IMR-90 (cell line): ENCODE measurements at regions not wholly inside any gene's neighbourhood (a gene's known extent, or its start where the extent isn't known, plus 50 kb on each side); places are given as distances from the start of the nearest gene placed in this dataset.
A peak's percentile ranks its signal among the peaks of the same experiment; 100 is the strongest.

Experiments
- ATAC-seq: fragments of 200-7000 bp; cut with Tn5 transposase; 2 replicates; pipeline ENCODE4 v1.9.1; 2020; ENCODE audit warnings: low read depth, mild to moderate bottlenecking, moderate library complexity
- BruUV-seq: library from RNA; stranded (reverse); fragments of 400-500 nt; replicated peaks from 2 replicates; lab custom pipeline; 2021; lab: Mats Ljungman, UMichigan
- CTCF ChIA-PET: fragments of 300-600 bp; formaldehyde crosslinking; extraction: SDS; loops from one replicate; lab custom pipeline; 2021; ENCODE audit warnings: antibody characterized with exemption; lab: Yijun Ruan, JAX
- POLR2A ChIA-PET: fragments of 300-600 bp; sonication (Branson Sonifier 250); formaldehyde crosslinking; loops from one replicate; lab custom pipeline; 2022; ENCODE audit warnings: antibody characterized with exemption; ENCODE audit not compliant: unreplicated experiment; lab: Charles Lee
- DNase-seq: peaks from one replicate; pipeline ENCODE4 v3.0.0; 2013
- H2AFZ ChIP-seq: replicated peaks from 2 replicates; pipeline ENCODE3; 2013; ENCODE audit warnings: low read length, mild to moderate bottlenecking; ENCODE audit not compliant: poor library complexity
- H2AK5ac ChIP-seq: 2 replicates; pipeline ENCODE4 v1.6.1; 2013; ENCODE audit warnings: low read depth, low read length, inconsistent platforms
- H2AK9ac ChIP-seq: replicated peaks from 2 replicates; pipeline ENCODE3; 2013; ENCODE audit warnings: mild to moderate bottlenecking, low read depth, low read length, moderate library complexity; ENCODE audit not compliant: poor library complexity
- H2BK120ac ChIP-seq: 2 replicates; pipeline ENCODE4 v1.6.1; 2013; ENCODE audit warnings: low read depth, low read length, inconsistent platforms
- H2BK15ac ChIP-seq: 3 replicates; pipeline ENCODE4 v1.6.1; 2013; ENCODE audit warnings: low read depth, low read length, inconsistent platforms
- H2BK20ac ChIP-seq: 2 replicates; pipeline ENCODE4 v1.6.1; 2013; ENCODE audit warnings: low read depth, mild to moderate bottlenecking, inconsistent platforms, low read length, moderate library complexity
- H2BK5ac ChIP-seq: 2 replicates; pipeline ENCODE4 v1.6.1; 2013; ENCODE audit warnings: mild to moderate bottlenecking, low read depth, low read length, inconsistent platforms; ENCODE audit not compliant: poor library complexity, severe bottlenecking
- H3K14ac ChIP-seq: replicated peaks from 2 replicates; pipeline ENCODE4 v1.6.1; 2013; ENCODE audit warnings: low read depth, low read length, inconsistent platforms
- H3K18ac ChIP-seq: 2 replicates; pipeline ENCODE4 v1.6.1; 2013; ENCODE audit warnings: low read depth, low read length, control low read depth
- H3K23ac ChIP-seq: 2 replicates; pipeline ENCODE4 v1.6.1; 2013; ENCODE audit warnings: low read depth, low read length, inconsistent platforms
- H3K27ac ChIP-seq: 2 replicates; pipeline ENCODE4 v1.5.1; 2013; ENCODE audit warnings: mild to moderate bottlenecking, control low read depth, low read length; ENCODE audit not compliant: insufficient read depth
- H3K27me3 ChIP-seq: 2 replicates; pipeline ENCODE4 v1.6.1; 2013; ENCODE audit warnings: low read length; ENCODE audit not compliant: control insufficient read depth, insufficient read depth
- H3K36me3 ChIP-seq: 2 replicates; pipeline ENCODE4 v1.6.1; 2013; ENCODE audit warnings: low read length, mixed read lengths; ENCODE audit not compliant: control insufficient read depth, insufficient read depth
- H3K4ac ChIP-seq: 2 replicates; pipeline ENCODE4 v1.6.1; 2013; ENCODE audit warnings: low read depth, low read length, inconsistent platforms
- H3K4me1 ChIP-seq: 2 replicates; pipeline ENCODE4 v1.6.1; 2013; ENCODE audit warnings: low read length, mixed read lengths; ENCODE audit not compliant: control insufficient read depth, insufficient read depth
- H3K4me2 ChIP-seq: 2 replicates; pipeline ENCODE4 v1.6.1; 2013; ENCODE audit warnings: low read depth, mild to moderate bottlenecking, control low read depth, low read length, moderate library complexity
- H3K4me3 ChIP-seq: 2 replicates; pipeline ENCODE4 v1.5.1; 2013; ENCODE audit warnings: low read depth, mild to moderate bottlenecking, control low read depth, low read length, moderate library complexity; ENCODE audit not compliant: insufficient read depth
- H3K56ac ChIP-seq: 2 replicates; pipeline ENCODE4 v1.6.1; 2013; ENCODE audit warnings: low read length, inconsistent platforms; ENCODE audit not compliant: insufficient read depth; ENCODE audit errors: extremely low read depth
- H3K79me1 ChIP-seq, 2 experiments: 2 replicates each; pipeline ENCODE4 v1.6.1; 2013; ENCODE audit warnings: low read length in 2 of 2, inconsistent platforms in 1 of 2, low read depth in 1 of 2
- H3K9ac ChIP-seq: 2 replicates; pipeline ENCODE4 v1.6.1; 2013; ENCODE audit warnings: low read depth, low read length, control low read depth
- H3K9me1 ChIP-seq: 2 replicates; pipeline ENCODE4 v1.6.1; 2013; ENCODE audit warnings: low read length, inconsistent platforms; ENCODE audit not compliant: insufficient read depth
- H3K9me3 ChIP-seq: 2 replicates; pipeline ENCODE4 v1.6.1; 2013; ENCODE audit warnings: low read length; ENCODE audit not compliant: control insufficient read depth, insufficient read depth
- H4K20me1 ChIP-seq: 2 replicates; pipeline ENCODE4 v1.6.1; 2013; ENCODE audit warnings: low read length, inconsistent platforms; ENCODE audit not compliant: insufficient read depth
- H4K5ac ChIP-seq: 2 replicates; pipeline ENCODE4 v1.6.1; 2013; ENCODE audit warnings: mild to moderate bottlenecking, low read depth, low read length, control low read depth
- H4K8ac ChIP-seq, 2 experiments: 2 replicates each; pipeline ENCODE4 v1.6.1; 2013; ENCODE audit warnings: low read depth in 2 of 2, low read length in 2 of 2, control low read depth in 1 of 2, inconsistent platforms in 1 of 2
- H4K91ac ChIP-seq: 2 replicates; pipeline ENCODE4 v1.6.1; 2013; ENCODE audit warnings: low read depth, low read length, inconsistent platforms; ENCODE audit not compliant: insufficient read depth
- CEBPB ChIP-seq: IDR thresholded peaks from 2 replicates; pipeline ENCODE4 v1.6.1; 2012; ENCODE audit warnings: low read depth, low read length, improper control_type of control experiment
- ELK1 ChIP-seq: fragments of 150-350 bp; IDR thresholded peaks from 2 replicates; pipeline ENCODE4 v1.6.1; 2016; ENCODE audit warnings: low read depth, mild to moderate bottlenecking, low read length, moderate library complexity, borderline replicate concordance
- WGBS, 2 experiments: methylation state at CpG; one replicate each; pipeline versions ENCODE4 v1.1.5 to v1.1.7; 2013; ENCODE audit warnings: missing lambda C conversion rate in 2 of 2; ENCODE audit not compliant: insufficient read length in 1 of 2; ENCODE audit errors: extremely low coverage in 2 of 2; 5-methylcytosine and 5-hydroxymethylcytosine counted together
- dilution Hi-C: fragments of 300-500 bp; cut with HindIII; formaldehyde crosslinking; loops from one replicate; pipeline ENCODE4 v1.14.3; 2018; ENCODE audit warnings: low sequenced_read_pairs; ENCODE audit not compliant: unreplicated experiment
- in situ Hi-C: fragments of 300-500 bp; cut with MboI; formaldehyde crosslinking; loops from 3 replicates; pipeline ENCODE4 v1.14.3; 2019; ENCODE audit warnings: low sequenced_read_pairs, inconsistent platforms, mixed read lengths
- intact Hi-C: fragments of 100-400 bp; cut with micrococcal nuclease; formaldehyde crosslinking; loops from 2 replicates; pipeline ENCODE4 v1.10.0; 2022

GRCh38 chr11:130612291-130612851, 163.9 kb downstream of the ADAMTS15 start:
- peak overlapping the region; percentile 44; the same call in 1 of the 2 replicates for H3K4me2 ChIP-seq
- no peak overlapping the region for H3K9ac ChIP-seq
- ChIA-PET POLR2A (no interaction called here), CTCF (no interaction called here)
- H2BK15ac ChIP-seq, result peak overlapping the region; percentile 92
- peak overlapping the region; percentile 74 for H2AFZ ChIP-seq
- peak overlapping the region; percentile 98 for H2AK5ac ChIP-seq
- no peaks in the 10 kb centered on the region for H3K27me3 ChIP-seq
- H4K5ac ChIP-seq, result 0 out of 2 replicates have a peak overlapping the region, but pooled peaks have one; percentile 13
- peak overlapping the region; percentile 50 for H4K91ac ChIP-seq
- peaks cover 15% of the 10 kb centered on the region for H3K4me1 ChIP-seq
- H2BK5ac ChIP-seq, result peak overlapping the region; percentile 93
- intact Hi-C loops (loop anchor here (1.0 kb wide), 1 partner anchor 11 kb away; no protein-coding TSS in a partner anchor), in situ Hi-C loops (no loop called here), dilution Hi-C loops (no loop called here)
- peak overlapping the region; percentile 81 for H3K56ac ChIP-seq
- DNase-seq (peak; percentile 73), ATAC-seq (peak; percentile 54)
- H3K14ac ChIP-seq, result peak overlapping the region; percentile 82
- no peaks in the 10 kb centered on the region for H3K36me3 ChIP-seq
- H4K20me1 ChIP-seq, result no peaks in the 10 kb centered on the region
- H4K8ac ChIP-seq, result peak overlapping the region; percentile 8 to 88; a peak in 3 of 4 replicates
- peak overlapping the region; percentile 10 for H2AK9ac ChIP-seq
- BruUV-seq, result no TSS peak
- peak overlapping the region; percentile 68 for H3K27ac ChIP-seq
- WGBS, 2 experiments, result no CpG with 5 or more reads among the region's 2 CpGs
- H3K4ac ChIP-seq, result peak overlapping the region; percentile 93
- H2BK20ac ChIP-seq, result peak overlapping the region; percentile 95
- H3K9me1 ChIP-seq, result peaks cover 19% of the 10 kb centered on the region
- no peaks in the 10 kb centered on the region for H3K9me3 ChIP-seq
- TF ChIP-seq CEBPB, result peak; percentile 28; the same call in 1 of the 2 replicates
- no peak for TF ChIP-seq ELK1
- peak overlapping the region; percentile 79; the same call in 1 of the 2 replicates for H3K23ac ChIP-seq
- H3K4me3 ChIP-seq, result no peak overlapping the region
- H2BK120ac ChIP-seq, result peak overlapping the region; percentile 93
- peak overlapping the region; percentile 51 for H3K18ac ChIP-seq
- no peaks in the 10 kb centered on the region for H3K79me1 ChIP-seq
